H9 (cell line): ENCODE measurements at regions not wholly inside any gene's neighbourhood (a gene's known extent, or its start where the extent isn't known, plus 50 kb on each side); places are given as distances from the start of the nearest gene placed in this dataset.

Source experiments
- DNase-seq: peaks from one replicate; pipeline ENCODE4 v3.0.0-alpha.2; 2017
- H2AFZ ChIP-seq: one replicate; pipeline ENCODE4 v1.6.1; 2013; ENCODE audit warnings: mild to moderate bottlenecking, low read length, control low read depth, moderate library complexity
- H2AK5ac ChIP-seq: 2 replicates; pipeline ENCODE4 v1.6.1; 2013; ENCODE audit warnings: low read length, control low read depth, mixed read lengths; ENCODE audit not compliant: insufficient read length
- H2BK120ac ChIP-seq: one replicate; pipeline ENCODE4 v1.6.1; 2013; ENCODE audit warnings: low read depth, mild to moderate bottlenecking, low read length, control low read depth, inconsistent platforms; ENCODE audit not compliant: poor library complexity, severe bottlenecking
- H2BK12ac ChIP-seq: 2 replicates; pipeline ENCODE4 v1.6.1; 2013; ENCODE audit warnings: low read length, control low read depth, mixed read lengths, low read depth; ENCODE audit not compliant: insufficient read length
- H2BK15ac ChIP-seq: 2 replicates; pipeline ENCODE4 v1.6.1; 2013; ENCODE audit warnings: low read depth, low read length, control low read depth
- H2BK20ac ChIP-seq: one replicate; pipeline ENCODE4 v1.6.1; 2013; ENCODE audit warnings: low read depth, mild to moderate bottlenecking, low read length, control low read depth, inconsistent platforms; ENCODE audit not compliant: poor library complexity, severe bottlenecking
- H2BK5ac ChIP-seq: 2 replicates; pipeline ENCODE4 v1.6.1; 2013; ENCODE audit warnings: low read length, control low read depth, mixed read lengths; ENCODE audit not compliant: insufficient read length
- H3K14ac ChIP-seq: 2 replicates; pipeline ENCODE4 v1.6.1; 2013; ENCODE audit warnings: low read length, control low read depth; ENCODE audit not compliant: insufficient read depth
- H3K18ac ChIP-seq: 2 replicates; pipeline ENCODE4 v1.6.1; 2013; ENCODE audit warnings: low read depth, mild to moderate bottlenecking, mixed read lengths, low read length, control low read depth; ENCODE audit not compliant: insufficient read length
- H3K23ac ChIP-seq: 2 replicates; pipeline ENCODE4 v1.6.1; 2013; ENCODE audit warnings: low read length, control low read depth, mixed read lengths, low read depth; ENCODE audit not compliant: insufficient read length
- H3K23me2 ChIP-seq: 2 replicates; pipeline ENCODE4 v1.6.1; 2013; ENCODE audit warnings: low read depth, mild to moderate bottlenecking, mixed read lengths, low read length, control low read depth; ENCODE audit not compliant: insufficient read length, poor library complexity, severe bottlenecking
- H3K27ac ChIP-seq: 2 replicates; pipeline ENCODE4 v1.5.1; 2013; ENCODE audit warnings: low read length, control low read depth, mixed read lengths, low read depth; ENCODE audit not compliant: insufficient read length
- H3K27me3 ChIP-seq: 2 replicates; pipeline ENCODE4 v1.6.1; 2013; ENCODE audit warnings: low read length, control low read depth, inconsistent platforms; ENCODE audit not compliant: insufficient read depth
- H3K4ac ChIP-seq: 2 replicates; pipeline ENCODE4 v1.6.1; 2013; ENCODE audit warnings: low read depth, mild to moderate bottlenecking, control low read depth, inconsistent platforms, low read length, moderate library complexity
- H3K4me1 ChIP-seq: 2 replicates; pipeline ENCODE4 v1.6.1; 2013; ENCODE audit warnings: low read length, control low read depth, inconsistent platforms; ENCODE audit not compliant: insufficient read depth
- H3K4me2 ChIP-seq: 2 replicates; pipeline ENCODE4 v1.6.1; 2013; ENCODE audit warnings: low read length, control low read depth, mixed read lengths; ENCODE audit not compliant: insufficient read length, insufficient read depth
- H3K56ac ChIP-seq: 2 replicates; pipeline ENCODE4 v1.6.1; 2013; ENCODE audit warnings: low read depth, mild to moderate bottlenecking, mixed read lengths, low read length, control low read depth; ENCODE audit not compliant: insufficient read length
- H3K79me1 ChIP-seq: 2 replicates; pipeline ENCODE4 v1.6.1; 2013; ENCODE audit warnings: low read depth, mild to moderate bottlenecking, moderate library complexity, low read length, control low read depth, inconsistent platforms; ENCODE audit not compliant: insufficient read depth, poor library complexity, severe bottlenecking
- H3K79me2 ChIP-seq: 2 replicates; pipeline ENCODE4 v1.6.1; 2013; ENCODE audit warnings: low read length, control low read depth, inconsistent platforms; ENCODE audit not compliant: insufficient read depth
- H3K9ac ChIP-seq: 2 replicates; pipeline ENCODE4 v1.6.1; 2013; ENCODE audit warnings: low read length, control low read depth, mixed read lengths; ENCODE audit not compliant: insufficient read length; ENCODE audit errors: extremely low read depth
- H3K9me3 ChIP-seq: one replicate; pipeline ENCODE4 v1.6.1; 2013; ENCODE audit warnings: low read depth, low read length, inconsistent platforms; ENCODE audit not compliant: control insufficient read depth
- H3T11ph ChIP-seq: one replicate; pipeline ENCODE4 v1.6.1; 2013; ENCODE audit warnings: mild to moderate bottlenecking, low read length, control low read depth, inconsistent platforms
- H4K20me1 ChIP-seq: one replicate; pipeline ENCODE4 v1.6.1; 2013; ENCODE audit not compliant: control insufficient read depth, insufficient read length, insufficient read depth
- H4K5ac ChIP-seq: 2 replicates; pipeline ENCODE4 v1.6.1; 2013; ENCODE audit warnings: low read depth, mild to moderate bottlenecking, mixed read lengths, low read length, control low read depth; ENCODE audit not compliant: insufficient read length
- H4K8ac ChIP-seq: replicated peaks from 2 replicates; pipeline ENCODE4 v1.6.1; 2013; ENCODE audit warnings: low read length, control low read depth, mixed read lengths, low read depth; ENCODE audit not compliant: insufficient read length
- H4K91ac ChIP-seq: 2 replicates; pipeline ENCODE4 v1.6.1; 2013; ENCODE audit warnings: low read depth, mild to moderate bottlenecking, moderate library complexity, mixed read lengths, low read length, control low read depth; ENCODE audit not compliant: insufficient read length
- H3K27ac Mint-ChIP-seq, 3 experiments: 2 replicates in 2 of 3; 3 replicates in 1 of 3; pipeline ENCODE4 v1.8.0; 2020 to 2021; ENCODE audit warnings: mixed read lengths in 3 of 3, mild to moderate bottlenecking in 1 of 3, moderate library complexity in 1 of 3
- H3K27me3 Mint-ChIP-seq: 2 replicates; pipeline ENCODE4 v1.8.0; 2021; ENCODE audit warnings: low read depth, mild to moderate bottlenecking, moderate library complexity, mixed read lengths
- H3K36me3 Mint-ChIP-seq, 3 experiments: 2 replicates in 2 of 3; 3 replicates in 1 of 3; pipeline ENCODE4 v1.8.0; 2020 to 2021; ENCODE audit warnings: low read depth in 3 of 3, mixed read lengths in 3 of 3; ENCODE audit not compliant: insufficient read depth in 1 of 3
- H3K4me1 Mint-ChIP-seq, 2 experiments: 2 replicates each; pipeline ENCODE4 v1.8.0; 2020; ENCODE audit warnings: mixed read lengths in 2 of 2
- H3K4me3 Mint-ChIP-seq, 2 experiments: 2 replicates in 1 of 2; 3 replicates in 1 of 2; pipeline ENCODE4 v1.8.0; 2020 to 2021; ENCODE audit warnings: mild to moderate bottlenecking in 2 of 2, mixed read lengths in 2 of 2, moderate library complexity in 1 of 2
- H3K9me3 Mint-ChIP-seq, 2 experiments: 2 replicates in 1 of 2; 3 replicates in 1 of 2; pipeline ENCODE4 v1.8.0; 2020; ENCODE audit warnings: mild to moderate bottlenecking in 2 of 2, mixed read lengths in 2 of 2, moderate library complexity in 1 of 2
- CTCF ChIP-seq: fragments of 200-600 bp; sonication (generic); conservative IDR thresholded peaks from 3 replicates; pipeline ENCODE4 v1.8.0; 2021; ENCODE audit warnings: antibody characterized with exemption, mild to moderate bottlenecking
- WGBS: extraction: QIAGEN DNeasy Blood & Tissue Kit; methylation state at CpG from one replicate; pipeline ENCODE4 v1.1.7; 2013; ENCODE audit warnings: missing lambda C conversion rate, low lambda C conversion rate, mixed read lengths; ENCODE audit not compliant: insufficient read length; ENCODE audit errors: extremely low coverage; 5-methylcytosine and 5-hydroxymethylcytosine counted together

- Histone ChIP-seq H3K79me1 (no peaks in the 10 kb centered on the region), H2AK5ac (no peak overlapping the region), H2BK20ac (no peak overlapping the region), H3K23me2 (no peaks in the 10 kb centered on the region), H4K5ac (no peak overlapping the region), H3K18ac (no peak overlapping the region), H3T11ph (no peak overlapping the region), H3K79me2 (no peaks in the 10 kb centered on the region), H3K23ac (no peak overlapping the region), H3K56ac (no peak overlapping the region), H2BK5ac (no peak overlapping the region), H3K9me3 (no peaks in the 10 kb centered on the region), H4K20me1 (no peaks in the 10 kb centered on the region), H4K8ac (no peak overlapping the region), H2BK120ac (no peak overlapping the region), H3K4me2 (no peak overlapping the region), H4K91ac (no peak overlapping the region), H2BK15ac (no peak overlapping the region), H2BK12ac (no peak overlapping the region), H3K27ac (no peak overlapping the region), H2AFZ (no peak overlapping the region), H3K4me1 (no peaks in the 10 kb centered on the region), H3K4ac (no peak overlapping the region), H3K14ac (no peak overlapping the region), H3K27me3 (no peaks in the 10 kb centered on the region), H3K9ac (no peak overlapping the region)
- Mint-ChIP-seq H3K4me3 (no peak overlapping the region), H3K4me1 (peaks cover 0 to 2% of the 10 kb centered on the region in 2 experiments; a peak in 1 of 4 replicates), H3K9me3 (peaks cover 0 to 4% of the 10 kb centered on the region in 2 experiments; a peak in 1 of 5 replicates), H3K27me3 (no peaks in the 10 kb centered on the region), H3K36me3 (peaks cover 0 to 4% (median 0%) of the 10 kb centered on the region in 3 experiments; a peak in 1 of 7 replicates), H3K27ac (no peak overlapping the region)
- no peak for DNase-seq
- TF ChIP-seq CTCF: no peak
- no CpG with 5 or more reads among the region's 2 CpGs for WGBS
Measured at GRCh38 chr14:54116972-54117371, 160.3 kb upstream of the BMP4 start.
